HG02938 (cell line): ENCODE measurements at regions not wholly inside any gene's neighbourhood (a gene's known extent, or its start where the extent isn't known, plus 50 kb on each side); places are given as distances from the start of the nearest gene placed in this dataset.

Source experiments
- ATAC-seq: cut with Tn5 transposase; IDR thresholded peaks from one replicate; pipeline ENCODE4 v1.9.1; 2021; ENCODE audit warnings: mild to moderate bottlenecking, moderate library complexity; ENCODE audit not compliant: unreplicated experiment

DNA sequence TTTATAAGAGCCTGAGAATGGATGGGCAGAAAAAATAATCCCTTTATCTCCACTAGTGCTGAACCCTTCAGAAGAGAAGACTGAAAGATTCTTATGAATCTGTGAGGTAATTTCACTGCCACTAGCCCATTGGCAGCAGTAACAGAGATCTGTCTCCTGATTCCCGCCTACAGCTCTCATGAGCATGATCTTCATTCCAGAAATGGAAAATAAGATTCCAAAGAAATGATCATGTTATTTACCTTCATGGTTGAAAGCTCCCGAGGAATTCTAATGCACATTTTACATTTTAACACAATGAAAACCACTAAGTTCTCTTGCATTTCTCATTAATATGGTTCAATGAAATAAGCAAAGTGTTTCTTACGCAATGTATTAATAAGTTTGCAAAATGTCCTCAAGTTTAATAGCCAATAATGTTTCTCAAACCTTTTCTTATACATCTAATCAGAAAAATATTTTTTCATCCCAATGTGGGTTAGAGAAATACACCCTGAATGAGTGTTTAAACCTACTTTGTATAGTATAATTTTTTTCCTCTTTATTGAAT, 905.6 kb downstream of the TMEM182 start:
- no peak for ATAC-seq

DNA sequence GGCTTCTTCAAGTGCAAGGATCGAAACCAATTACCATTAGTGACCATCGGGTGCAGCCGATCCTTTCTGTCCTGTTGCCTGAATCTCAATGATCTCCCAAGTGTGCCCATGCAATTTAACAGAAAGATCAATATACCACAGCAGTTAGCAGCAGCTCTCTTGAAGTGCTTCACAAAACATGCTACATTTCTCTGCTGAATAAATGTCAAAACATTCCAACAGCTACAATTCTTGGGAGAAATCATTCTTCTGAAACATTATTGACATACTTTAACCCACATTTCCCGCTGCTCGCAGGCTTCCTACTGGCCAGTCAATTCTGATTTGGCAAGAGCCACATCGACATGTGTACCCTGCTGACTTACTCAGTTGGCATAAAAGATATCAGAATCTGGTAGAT, 907.7 kb downstream of the TMEM182 start:
- no peak for ATAC-seq
